ENCODE measurements at regions not wholly inside any gene's neighbourhood (a gene's known extent, or its start where the extent isn't known, plus 50 kb on each side); places are given as distances from the start of the nearest gene placed in this dataset.

DNA sequence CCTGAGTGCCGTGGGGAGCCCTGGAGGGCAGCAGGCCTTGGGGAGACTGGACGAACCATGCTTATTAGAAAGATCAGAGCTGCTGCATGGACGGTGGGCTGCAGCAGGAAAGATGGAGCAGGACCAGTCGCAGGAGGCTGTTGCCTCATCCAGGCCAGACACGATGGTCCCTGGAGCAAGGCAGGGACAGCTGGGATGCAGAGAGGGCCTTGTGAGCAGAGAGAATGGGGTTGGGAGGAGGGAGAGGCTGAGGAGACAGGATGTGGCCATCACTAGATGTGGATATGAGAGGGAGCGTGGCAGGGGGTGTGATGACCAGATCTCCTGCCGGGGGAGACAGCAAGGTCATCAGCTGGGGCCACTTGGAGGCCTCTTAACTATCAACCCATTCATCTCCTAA, 727.6 kb downstream of the PTPRU start:
- Histone ChIP-seq H3K4me3 (ENCODE audit: low read length, poor library complexity, severe bottlenecking) (no peak overlapping the region), H3K36me3 (ENCODE audit: insufficient read depth, low read length) (no peaks in the 10 kb centered on the region), H3K4me1 (ENCODE audit: insufficient read depth, low read length, poor library complexity, severe bottlenecking) (no peaks in the 10 kb centered on the region), H3K27me3 (ENCODE audit: insufficient read depth, low read length, poor library complexity, severe bottlenecking) (no peaks in the 10 kb centered on the region), H4K20me1 (ENCODE audit: insufficient read depth, low read length, poor library complexity, severe bottlenecking) (no peaks in the 10 kb centered on the region), H3K9me3 (ENCODE audit: insufficient read depth, low read depth, low read length) (0 out of 2 replicates have a peak, but pooled peaks cover 5% of the 10 kb centered on the region), H3F3A (ENCODE audit: low read depth) (no peaks in the 10 kb centered on the region), H3K79me2 (ENCODE audit: insufficient read depth, low read length) (no peaks in the 10 kb centered on the region), H3K9ac (ENCODE audit: low read depth, low read length, poor library complexity, severe bottlenecking) (no peak overlapping the region), H3K4me2 (ENCODE audit: low read depth, low read length, poor library complexity, severe bottlenecking) (no peak overlapping the region), H2AFZ (ENCODE audit: low read length) (no peak overlapping the region), H3K9me2 (replicated peaks; ENCODE audit: low read depth, low read length) (no peaks in the 10 kb centered on the region)
- TF ChIP-seq EZH2phosphoT487 (IDR thresholded peaks at IDR 0.05; ENCODE audit: borderline replicate concordance), result no peak
- TF ChIP-seq, protein P1, sequence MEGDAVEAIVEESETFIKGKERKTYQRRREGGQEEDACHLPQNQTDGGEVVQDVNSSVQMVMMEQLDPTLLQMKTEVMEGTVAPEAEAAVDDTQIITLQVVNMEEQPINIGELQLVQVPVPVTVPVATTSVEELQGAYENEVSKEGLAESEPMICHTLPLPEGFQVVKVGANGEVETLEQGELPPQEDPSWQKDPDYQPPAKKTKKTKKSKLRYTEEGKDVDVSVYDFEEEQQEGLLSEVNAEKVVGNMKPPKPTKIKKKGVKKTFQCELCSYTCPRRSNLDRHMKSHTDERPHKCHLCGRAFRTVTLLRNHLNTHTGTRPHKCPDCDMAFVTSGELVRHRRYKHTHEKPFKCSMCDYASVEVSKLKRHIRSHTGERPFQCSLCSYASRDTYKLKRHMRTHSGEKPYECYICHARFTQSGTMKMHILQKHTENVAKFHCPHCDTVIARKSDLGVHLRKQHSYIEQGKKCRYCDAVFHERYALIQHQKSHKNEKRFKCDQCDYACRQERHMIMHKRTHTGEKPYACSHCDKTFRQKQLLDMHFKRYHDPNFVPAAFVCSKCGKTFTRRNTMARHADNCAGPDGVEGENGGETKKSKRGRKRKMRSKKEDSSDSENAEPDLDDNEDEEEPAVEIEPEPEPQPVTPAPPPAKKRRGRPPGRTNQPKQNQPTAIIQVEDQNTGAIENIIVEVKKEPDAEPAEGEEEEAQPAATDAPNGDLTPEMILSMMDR (conservative IDR thresholded peaks at IDR 0.05; ENCODE audit: low read length), result no peak

DNA sequence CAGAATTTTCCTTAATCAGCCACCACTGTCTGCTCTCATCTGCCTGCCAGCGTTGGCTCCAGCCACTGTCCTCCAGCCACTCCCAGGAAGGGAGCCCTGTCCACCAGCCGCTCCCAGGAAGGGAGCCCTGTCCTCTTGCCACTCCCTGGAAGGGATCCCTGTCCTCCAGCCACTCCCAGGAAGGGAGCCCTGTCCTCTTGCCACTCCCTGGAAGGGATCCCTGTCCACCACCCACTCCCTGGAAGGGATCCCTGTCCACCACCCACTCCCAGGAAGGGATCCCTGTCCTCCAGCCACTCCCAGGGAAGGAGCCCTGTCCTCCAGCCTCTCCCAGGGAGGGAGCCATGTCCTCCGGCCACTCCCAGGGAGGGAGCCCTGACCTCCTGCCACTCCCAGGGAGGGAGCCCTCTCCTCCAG, 726.5 kb downstream of the PTPRU start:
- Histone ChIP-seq H2AFZ (ENCODE audit: low read length) (no peak overlapping the region), H3F3A (ENCODE audit: low read depth) (no peaks in the 10 kb centered on the region), H3K4me2 (ENCODE audit: low read depth, low read length, poor library complexity, severe bottlenecking) (no peak overlapping the region), H3K79me2 (ENCODE audit: insufficient read depth, low read length) (no peaks in the 10 kb centered on the region), H3K9ac (ENCODE audit: low read depth, low read length, poor library complexity, severe bottlenecking) (no peak overlapping the region), H3K9me3 (ENCODE audit: insufficient read depth, low read depth, low read length) (0 out of 2 replicates have a peak, but pooled peaks cover 5% of the 10 kb centered on the region), H3K4me3 (ENCODE audit: low read length, poor library complexity, severe bottlenecking) (no peak overlapping the region), H3K9me2 (replicated peaks; ENCODE audit: low read depth, low read length) (no peaks in the 10 kb centered on the region), H3K27me3 (ENCODE audit: insufficient read depth, low read length, poor library complexity, severe bottlenecking) (no peaks in the 10 kb centered on the region), H3K36me3 (ENCODE audit: insufficient read depth, low read length) (no peaks in the 10 kb centered on the region), H4K20me1 (ENCODE audit: insufficient read depth, low read length, poor library complexity, severe bottlenecking) (no peaks in the 10 kb centered on the region), H3K4me1 (ENCODE audit: insufficient read depth, low read length, poor library complexity, severe bottlenecking) (no peaks in the 10 kb centered on the region)
- no peak for TF ChIP-seq EZH2phosphoT487 (IDR thresholded peaks at IDR 0.05; ENCODE audit: borderline replicate concordance)
- TF ChIP-seq, protein P1 (conservative IDR thresholded peaks at IDR 0.05; ENCODE audit: low read length), result no peak

DNA sequence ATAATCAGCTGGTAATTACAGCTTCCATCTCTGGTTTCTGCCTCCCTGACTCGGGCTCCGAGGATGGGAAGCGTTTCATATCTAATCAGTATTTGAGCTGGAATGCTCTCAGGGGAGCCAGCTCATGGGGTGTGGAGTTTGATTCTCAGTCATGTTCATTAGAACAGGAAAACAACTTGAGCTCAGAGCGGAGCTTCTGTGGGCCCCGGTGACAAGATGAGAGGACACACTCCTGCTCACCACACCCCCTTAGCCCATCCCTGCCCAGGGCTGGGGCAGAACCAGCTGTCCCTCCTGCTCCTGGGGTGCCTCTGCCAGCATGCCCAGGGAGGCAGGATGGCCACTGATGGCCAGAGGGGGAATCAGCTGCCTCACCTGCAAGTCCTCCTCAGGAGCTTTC, 726.0 kb downstream of the PTPRU start:
- TF ChIP-seq EZH2phosphoT487 (IDR thresholded peaks at IDR 0.05; ENCODE audit: borderline replicate concordance), result no peak
- TF ChIP-seq, protein P1 (conservative IDR thresholded peaks at IDR 0.05; ENCODE audit: low read length), result no peak
- Histone ChIP-seq H4K20me1 (ENCODE audit: insufficient read depth, low read length, poor library complexity, severe bottlenecking) (no peaks in the 10 kb centered on the region), H3K4me3 (ENCODE audit: low read length, poor library complexity, severe bottlenecking) (no peak overlapping the region)

More for the DNA sequence above, 726.0 kb downstream of the PTPRU start:
- Histone ChIP-seq H3K4me1 (ENCODE audit: insufficient read depth, low read length, poor library complexity, severe bottlenecking) (no peaks in the 10 kb centered on the region), H2AFZ (ENCODE audit: low read length) (no peak overlapping the region), H3K79me2 (ENCODE audit: insufficient read depth, low read length) (no peaks in the 10 kb centered on the region), H3K27me3 (ENCODE audit: insufficient read depth, low read length, poor library complexity, severe bottlenecking) (no peaks in the 10 kb centered on the region), H3K9ac (ENCODE audit: low read depth, low read length, poor library complexity, severe bottlenecking) (no peak overlapping the region), H3K4me2 (ENCODE audit: low read depth, low read length, poor library complexity, severe bottlenecking) (no peak overlapping the region), H3K9me2 (replicated peaks; ENCODE audit: low read depth, low read length) (no peaks in the 10 kb centered on the region), H3F3A (ENCODE audit: low read depth) (no peaks in the 10 kb centered on the region), H3K9me3 (ENCODE audit: insufficient read depth, low read depth, low read length) (0 out of 2 replicates have a peak, but pooled peaks cover 5% of the 10 kb centered on the region), H3K36me3 (ENCODE audit: insufficient read depth, low read length) (no peaks in the 10 kb centered on the region)
